Activated T-helper 17 cell treated with anti-CD3 and anti-CD28 coated beads, Interleukin-2, amount 50 U/mL, for 72 hours (primary cell): ENCODE measurements at regions not wholly inside any gene's neighbourhood (a gene's known extent, or its start where the extent isn't known, plus 50 kb on each side); places are given as distances from the start of the nearest gene placed in this dataset.
"Not testable (repeated sequence)": the region's sequence is repeated elsewhere in the genome, so short reads cannot be mapped to it uniquely, and the experiment has no call there.

Experiments used
- ATAC-seq: fragments of 150-1000 bp; cut with Tn5 transposase; replicated peaks from 2 replicates; pipeline ENCODE4 v1.10.0; 2021; ENCODE audit warnings: mild to moderate bottlenecking, moderate library complexity
- H3K27ac Mint-ChIP-seq: one replicate; pipeline ENCODE4 v1.8.0; 2022; ENCODE audit warnings: mixed read lengths
- H3K27me3 Mint-ChIP-seq: one replicate; pipeline ENCODE4 v1.8.0; 2022; ENCODE audit warnings: mixed read lengths
- H3K36me3 Mint-ChIP-seq: one replicate; pipeline ENCODE4 v1.8.0; 2022; ENCODE audit warnings: low read depth, mild to moderate bottlenecking, mixed read lengths
- H3K4me1 Mint-ChIP-seq: one replicate; pipeline ENCODE4 v1.8.0; 2022; ENCODE audit warnings: mixed read lengths
- H3K4me3 Mint-ChIP-seq: one replicate; pipeline ENCODE4 v1.8.0; 2022; ENCODE audit warnings: mild to moderate bottlenecking, mixed read lengths
- H3K9me3 Mint-ChIP-seq: one replicate; pipeline ENCODE4 v1.8.0; 2022; ENCODE audit warnings: mixed read lengths

GRCh38 chr2:16223161-16223840 lies 283.0 kb downstream of the MYCN start:
- peaks cover 10% of the 10 kb centered on the region for H3K27me3 Mint-ChIP-seq
- peaks cover 6% of the 10 kb centered on the region for H3K4me1 Mint-ChIP-seq

GRCh38 chr2:16222326-16222725 lies 282.0 kb downstream of the MYCN start:
- peaks cover 10% of the 10 kb centered on the region for H3K27me3 Mint-ChIP-seq

More at GRCh38 chr2:16223161-16223840, 283.0 kb downstream of the MYCN start:
- Mint-ChIP-seq H3K4me3 (no peak overlapping the region), H3K27ac (no peak overlapping the region), H3K36me3 (no peaks in the 10 kb centered on the region), H3K9me3 (peaks cover 11% of the 10 kb centered on the region)
- ATAC-seq, result no peak

GRCh38 chr2:16221461-16222010 lies 281.2 kb downstream of the MYCN start:
- Mint-ChIP-seq H3K27me3 (peaks cover 10% of the 10 kb centered on the region), H3K27ac (no peak overlapping the region), H3K9me3 (peaks cover 11% of the 10 kb centered on the region), H3K36me3 (no peaks in the 10 kb centered on the region), H3K4me1 (peaks cover 6% of the 10 kb centered on the region), H3K4me3 (no peak overlapping the region)
- ATAC-seq, result no peak

More at GRCh38 chr2:16222326-16222725, 282.0 kb downstream of the MYCN start:
- Mint-ChIP-seq H3K4me1 (peaks cover 6% of the 10 kb centered on the region), H3K9me3 (peaks cover 11% of the 10 kb centered on the region), H3K27ac (no peak overlapping the region), H3K4me3 (no peak overlapping the region), H3K36me3 (no peaks in the 10 kb centered on the region)
- no peak for ATAC-seq

- no peak overlapping the region for H3K27ac Mint-ChIP-seq
- peaks cover 17% of the 10 kb centered on the region for H3K27me3 Mint-ChIP-seq
- no peak for ATAC-seq
- no peak overlapping the region for H3K4me3 Mint-ChIP-seq
- peaks cover 6% of the 10 kb centered on the region for H3K4me1 Mint-ChIP-seq
- H3K9me3 Mint-ChIP-seq, result peaks cover 11% of the 10 kb centered on the region
- H3K36me3 Mint-ChIP-seq, result no peaks in the 10 kb centered on the region
Measured at GRCh38 chr2:16219292-16219975, 279.1 kb downstream of the MYCN start.

GRCh38 chr2:16218625-16219024 lies 278.3 kb downstream of the MYCN start:
- H3K27me3 Mint-ChIP-seq, result peaks cover 17% of the 10 kb centered on the region
- ATAC-seq, result no peak

GRCh38 chr2:16218161-16218560 lies 277.8 kb downstream of the MYCN start:
- H3K27ac Mint-ChIP-seq, result no peak overlapping the region
- peaks cover 17% of the 10 kb centered on the region for H3K27me3 Mint-ChIP-seq
- H3K36me3 Mint-ChIP-seq, result no peaks in the 10 kb centered on the region
- H3K4me3 Mint-ChIP-seq, result no peak overlapping the region
- ATAC-seq, result no peak
- peaks cover 11% of the 10 kb centered on the region for H3K9me3 Mint-ChIP-seq
- peaks cover 6% of the 10 kb centered on the region for H3K4me1 Mint-ChIP-seq

More at GRCh38 chr2:16218625-16219024, 278.3 kb downstream of the MYCN start:
- Mint-ChIP-seq H3K9me3 (peaks cover 11% of the 10 kb centered on the region), H3K27ac (no peak overlapping the region), H3K4me1 (peaks cover 6% of the 10 kb centered on the region), H3K36me3 (no peaks in the 10 kb centered on the region), H3K4me3 (no peak overlapping the region)

DNA sequence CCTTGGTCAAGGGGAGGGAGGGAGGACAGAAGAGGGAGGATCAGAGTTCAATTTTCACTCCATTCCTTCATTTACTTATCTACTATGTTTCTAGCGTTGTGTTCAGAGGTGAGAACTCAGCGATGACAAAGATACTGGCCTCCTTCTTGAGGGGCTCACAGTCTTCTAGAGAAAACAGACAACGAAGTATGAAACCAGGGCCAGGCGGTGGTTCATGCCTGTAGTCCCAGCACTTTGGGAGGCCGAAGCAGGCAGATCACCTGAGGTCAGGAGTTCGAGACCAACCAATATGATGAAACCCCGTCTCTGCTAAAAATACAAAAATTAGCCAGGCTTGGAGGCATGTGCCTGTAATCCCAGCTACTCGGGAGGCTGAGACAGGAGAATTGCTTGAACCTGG lies 277.4 kb downstream of the MYCN start:
- H3K4me3 Mint-ChIP-seq, ATAC-seq, H3K27ac Mint-ChIP-seq, H3K36me3 Mint-ChIP-seq, H3K4me1 Mint-ChIP-seq: not testable (repeated sequence)
- Mint-ChIP-seq H3K27me3 (peaks cover 17% of the 10 kb centered on the region), H3K9me3 (peaks cover 11% of the 10 kb centered on the region)

DNA sequence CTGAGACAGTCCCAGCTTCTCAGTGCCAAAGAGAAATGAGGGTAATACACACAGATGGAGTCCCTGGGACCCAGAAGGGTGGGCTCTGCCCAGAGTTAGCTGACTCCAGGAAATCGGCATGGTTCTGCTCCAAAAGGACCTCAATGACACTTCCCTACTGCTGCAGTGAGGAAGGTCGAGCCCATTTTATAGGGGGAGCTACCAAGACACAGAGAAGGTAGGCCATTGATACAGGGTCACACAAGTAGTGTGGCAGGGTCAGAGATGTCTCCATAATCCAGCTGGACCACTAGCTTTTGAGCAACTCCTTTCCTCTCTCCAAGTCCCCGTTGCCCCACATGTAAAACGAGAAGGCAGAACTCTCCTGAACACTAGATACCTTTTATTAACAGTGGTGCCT lies 276.9 kb downstream of the MYCN start:
- peaks cover 10% of the 10 kb centered on the region for H3K9me3 Mint-ChIP-seq
- peaks cover 17% of the 10 kb centered on the region for H3K27me3 Mint-ChIP-seq
- no peaks in the 10 kb centered on the region for H3K36me3 Mint-ChIP-seq
- ATAC-seq, result no peak
- H3K4me1 Mint-ChIP-seq, result peaks cover 6% of the 10 kb centered on the region
- H3K4me3 Mint-ChIP-seq, result no peak overlapping the region
- no peak overlapping the region for H3K27ac Mint-ChIP-seq

GRCh38 chr2:16216558-16216945 lies 276.2 kb downstream of the MYCN start:
- no peaks in the 10 kb centered on the region for H3K36me3 Mint-ChIP-seq
- H3K27me3 Mint-ChIP-seq, result peaks cover 10% of the 10 kb centered on the region
- no peak overlapping the region for H3K27ac Mint-ChIP-seq
- H3K9me3 Mint-ChIP-seq, result peaks cover 3% of the 10 kb centered on the region
- no peak for ATAC-seq
- H3K4me3 Mint-ChIP-seq, result no peak overlapping the region
- peaks cover 2% of the 10 kb centered on the region for H3K4me1 Mint-ChIP-seq

GRCh38 chr2:16215902-16216557 lies 275.7 kb downstream of the MYCN start:
- Mint-ChIP-seq H3K4me3 (no peak overlapping the region), H3K4me1 (no peaks in the 10 kb centered on the region), H3K36me3 (no peaks in the 10 kb centered on the region), H3K9me3 (no peaks in the 10 kb centered on the region), H3K27me3 (peaks cover 7% of the 10 kb centered on the region), H3K27ac (no peak overlapping the region)
- ATAC-seq, result no peak

DNA sequence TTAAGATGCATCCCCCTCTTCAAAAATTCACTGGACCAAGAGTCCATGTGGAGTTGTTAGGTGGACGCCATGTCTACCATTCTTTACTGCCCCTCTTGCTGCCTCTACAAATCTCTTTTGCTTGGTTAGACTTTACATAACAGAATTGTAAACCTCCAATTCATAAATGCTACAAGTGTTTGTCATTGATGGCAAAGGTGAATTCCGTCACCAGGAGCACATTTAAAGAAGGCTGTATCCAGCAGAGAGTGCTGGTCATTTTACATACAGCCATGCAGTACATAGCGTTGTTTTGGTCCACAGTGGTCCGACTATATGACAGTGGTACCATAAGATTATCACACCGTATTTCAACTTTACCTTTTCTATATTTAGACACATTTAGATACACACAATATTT lies 274.5 kb downstream of the MYCN start:
- Mint-ChIP-seq H3K4me1 (no peaks in the 10 kb centered on the region), H3K27ac (no peak overlapping the region), H3K4me3 (no peak overlapping the region), H3K27me3 (peaks cover 7% of the 10 kb centered on the region), H3K36me3 (no peaks in the 10 kb centered on the region), H3K9me3 (no peaks in the 10 kb centered on the region)
- ATAC-seq, result no peak

GRCh38 chr2:16214391-16214790 lies 274.0 kb downstream of the MYCN start:
- peaks cover 7% of the 10 kb centered on the region for H3K27me3 Mint-ChIP-seq
- no peak overlapping the region for H3K27ac Mint-ChIP-seq
- H3K4me1 Mint-ChIP-seq, result no peaks in the 10 kb centered on the region
- H3K4me3 Mint-ChIP-seq, result no peak overlapping the region
- no peaks in the 10 kb centered on the region for H3K9me3 Mint-ChIP-seq
- ATAC-seq, result no peak
- H3K36me3 Mint-ChIP-seq, result no peaks in the 10 kb centered on the region

DNA sequence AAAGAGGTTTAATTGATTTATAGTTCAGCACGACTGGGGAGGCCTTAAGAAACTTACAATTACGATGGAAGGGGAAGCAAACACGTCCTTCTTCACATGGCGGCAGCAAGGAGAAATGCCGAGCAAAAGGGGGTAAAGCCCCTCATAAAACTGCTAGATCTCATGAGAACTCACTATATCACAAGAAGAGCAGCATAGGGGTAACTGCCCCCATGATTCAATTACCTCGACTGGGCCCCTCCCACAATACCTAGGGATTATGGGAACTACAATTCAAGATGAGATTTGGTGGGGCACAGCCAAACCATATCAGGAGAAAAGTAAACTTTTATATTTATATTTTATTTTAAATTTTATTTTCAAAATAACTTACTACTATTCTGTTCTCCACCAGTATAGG lies 272.0 kb downstream of the MYCN start:
- H3K27ac Mint-ChIP-seq, result no peak overlapping the region
- no peak for ATAC-seq

GRCh38 chr2:16211341-16211740 lies 271.0 kb downstream of the MYCN start:
- H3K9me3 Mint-ChIP-seq, result peaks cover 7% of the 10 kb centered on the region
- no peak for ATAC-seq
- H3K4me3 Mint-ChIP-seq, result no peak overlapping the region
- no peak overlapping the region for H3K27ac Mint-ChIP-seq
- no peaks in the 10 kb centered on the region for H3K4me1 Mint-ChIP-seq
- H3K36me3 Mint-ChIP-seq, result no peaks in the 10 kb centered on the region
- peaks cover 10% of the 10 kb centered on the region for H3K27me3 Mint-ChIP-seq

More for the DNA sequence above, 272.0 kb downstream of the MYCN start:
- Mint-ChIP-seq H3K9me3 (peaks cover 4% of the 10 kb centered on the region), H3K4me3 (no peak overlapping the region), H3K27me3 (peaks cover 10% of the 10 kb centered on the region), H3K36me3 (no peaks in the 10 kb centered on the region), H3K4me1 (no peaks in the 10 kb centered on the region)
